OCI-LY1 (cell line): ENCODE measurements at regions not wholly inside any gene's neighbourhood (a gene's known extent, or its start where the extent isn't known, plus 50 kb on each side); places are given as distances from the start of the nearest gene placed in this dataset.

Source experiments
- H2AFZ ChIP-seq: fragments of 200-600 bp; sonication (generic), shearing (Covaris generic); 2 replicates; pipeline ENCODE4 v1.6.0; 2014; ENCODE audit warnings: antibody characterized with exemption, mild to moderate bottlenecking, low read length
- H3F3A ChIP-seq: fragments of 200-600 bp; sonication (generic), shearing (Covaris generic); 2 replicates; pipeline ENCODE4 v1.6.0; 2014; ENCODE audit warnings: mild to moderate bottlenecking, antibody characterized with exemption, low read length, moderate library complexity; ENCODE audit not compliant: insufficient read depth
- H3K27ac ChIP-seq: fragments of 200-600 bp; sonication (generic); 2 replicates; pipeline ENCODE4 v1.5.1; 2014; ENCODE audit warnings: low read length, mixed run types, mild to moderate bottlenecking, low read depth; ENCODE audit not compliant: poor library complexity, severe bottlenecking
- H3K27me3 ChIP-seq: fragments of 200-600 bp; sonication (generic); 2 replicates; pipeline ENCODE4 v1.6.0; 2014; ENCODE audit warnings: antibody characterized with exemption, mild to moderate bottlenecking, low read length, moderate library complexity; ENCODE audit not compliant: insufficient read depth
- H3K36me3 ChIP-seq: fragments of 200-600 bp; sonication (generic); 2 replicates; pipeline ENCODE4 v1.6.1; 2014; ENCODE audit warnings: mild to moderate bottlenecking, antibody characterized with exemption, low read length, moderate library complexity, mixed read lengths; ENCODE audit not compliant: insufficient read depth
- H3K4me1 ChIP-seq: fragments of 200-600 bp; sonication (generic); 2 replicates; pipeline ENCODE4 v1.5.1; 2014; ENCODE audit warnings: mild to moderate bottlenecking, low read length, moderate library complexity; ENCODE audit not compliant: insufficient read depth, severe bottlenecking
- H3K4me2 ChIP-seq: fragments of 200-600 bp; sonication (generic), shearing (Covaris generic); 2 replicates; pipeline ENCODE4 v1.6.1; 2014; ENCODE audit warnings: low read length
- H3K4me3 ChIP-seq: fragments of 200-600 bp; sonication (generic); 2 replicates; pipeline ENCODE4 v1.5.1; 2014; ENCODE audit warnings: low read length, low read depth, mild to moderate bottlenecking, mixed read lengths; ENCODE audit not compliant: poor library complexity, severe bottlenecking
- H3K79me2 ChIP-seq: fragments of 200-600 bp; shearing (Covaris generic); 2 replicates; pipeline ENCODE4 v1.6.1; 2016; ENCODE audit warnings: mixed run types, low read length, mixed read lengths; ENCODE audit not compliant: insufficient read depth
- H3K9ac ChIP-seq: fragments of 200-600 bp; sonication (generic), shearing (Covaris generic); 2 replicates; pipeline ENCODE4 v1.6.1; 2014; ENCODE audit warnings: mild to moderate bottlenecking, low read length, mixed read lengths
- H3K9me2 ChIP-seq: fragments of 200-600 bp; sonication (generic), shearing (Covaris generic); 2 replicates; pipeline ENCODE4 v1.6.1; 2014; ENCODE audit warnings: low read depth, mild to moderate bottlenecking, low read length, mixed read lengths
- H3K9me3 ChIP-seq: fragments of 200-600 bp; shearing (Covaris generic); 2 replicates; pipeline ENCODE4 v1.6.1; 2014; ENCODE audit warnings: low read length, mixed read lengths
- H4K20me1 ChIP-seq: fragments of 200-600 bp; sonication (generic), shearing (Covaris generic); 2 replicates; pipeline ENCODE4 v1.6.0; 2016; ENCODE audit warnings: mild to moderate bottlenecking, low read length; ENCODE audit not compliant: insufficient read depth
- EZH2 ChIP-seq: fragments of 200-600 bp; sonication (generic), shearing (Covaris generic); IDR thresholded peaks from 2 replicates; pipeline ENCODE4 v1.8.0; 2017; ENCODE audit warnings: borderline replicate concordance, mixed run types, mild to moderate bottlenecking, antibody characterized with exemption, low read length, moderate library complexity, mixed read lengths
- TF ChIP-seq, protein P1 (sequence below): fragments of 200-600 bp; sonication (generic), shearing (Covaris generic); IDR thresholded peaks from 2 replicates; pipeline ENCODE4 v1.5.1; 2017; ENCODE audit warnings: mild to moderate bottlenecking, antibody characterized with exemption, low read length, moderate library complexity, mixed read lengths

DNA sequence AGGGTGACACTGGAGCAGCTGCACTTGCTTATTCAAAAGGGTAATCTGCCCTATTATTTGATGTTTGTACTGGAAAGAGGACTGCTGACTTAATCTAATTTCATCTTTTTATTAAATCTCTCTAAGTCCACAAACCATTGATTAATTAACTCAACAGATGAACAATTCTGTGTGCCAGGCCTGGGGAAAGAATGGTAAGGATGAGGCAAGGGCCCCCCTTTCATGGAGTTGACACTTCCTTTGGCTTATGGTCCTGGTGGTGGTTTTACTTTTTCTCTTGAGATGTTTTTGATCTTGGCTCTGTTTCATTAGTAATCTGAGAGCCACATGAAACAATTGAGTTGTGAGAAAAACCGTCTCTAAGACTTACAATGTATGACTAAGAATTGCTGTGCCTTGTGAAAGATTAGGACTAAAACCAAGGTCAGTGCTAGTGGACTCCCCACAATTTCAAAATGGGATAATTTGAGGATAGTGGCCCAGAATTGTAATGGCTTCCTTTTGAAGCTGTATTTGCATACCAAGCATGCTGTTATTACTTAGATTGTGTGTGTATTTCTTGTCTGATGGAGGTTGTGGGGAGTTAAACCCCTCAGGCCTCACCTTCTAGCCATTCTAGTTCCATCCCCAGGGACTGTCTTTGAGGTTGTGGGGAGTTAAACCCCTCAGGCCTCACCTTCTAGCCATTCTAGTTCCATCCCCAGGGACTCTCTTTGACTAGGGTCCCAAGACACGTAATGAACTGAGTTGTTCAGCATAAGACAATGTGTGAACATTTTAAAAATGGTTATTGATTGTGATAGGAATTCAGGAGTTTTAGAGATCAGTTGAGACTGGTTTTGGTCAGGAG is 52.5 kb upstream of the EVL start:
- no peak overlapping the region for H3K27ac ChIP-seq
- H3K9me3 ChIP-seq = no peaks in the 10 kb centered on the region
- no peaks in the 10 kb centered on the region for H4K20me1 ChIP-seq
- no peaks in the 10 kb centered on the region for H3K79me2 ChIP-seq
- H3F3A ChIP-seq = no peaks in the 10 kb centered on the region
- H2AFZ ChIP-seq = no peak overlapping the region
- H3K4me3 ChIP-seq = no peak overlapping the region
- no peaks in the 10 kb centered on the region for H3K9me2 ChIP-seq
- no peaks in the 10 kb centered on the region for H3K4me1 ChIP-seq
- no peak overlapping the region for H3K4me2 ChIP-seq
- H3K27me3 ChIP-seq = no peaks in the 10 kb centered on the region
- TF ChIP-seq, protein P1, sequence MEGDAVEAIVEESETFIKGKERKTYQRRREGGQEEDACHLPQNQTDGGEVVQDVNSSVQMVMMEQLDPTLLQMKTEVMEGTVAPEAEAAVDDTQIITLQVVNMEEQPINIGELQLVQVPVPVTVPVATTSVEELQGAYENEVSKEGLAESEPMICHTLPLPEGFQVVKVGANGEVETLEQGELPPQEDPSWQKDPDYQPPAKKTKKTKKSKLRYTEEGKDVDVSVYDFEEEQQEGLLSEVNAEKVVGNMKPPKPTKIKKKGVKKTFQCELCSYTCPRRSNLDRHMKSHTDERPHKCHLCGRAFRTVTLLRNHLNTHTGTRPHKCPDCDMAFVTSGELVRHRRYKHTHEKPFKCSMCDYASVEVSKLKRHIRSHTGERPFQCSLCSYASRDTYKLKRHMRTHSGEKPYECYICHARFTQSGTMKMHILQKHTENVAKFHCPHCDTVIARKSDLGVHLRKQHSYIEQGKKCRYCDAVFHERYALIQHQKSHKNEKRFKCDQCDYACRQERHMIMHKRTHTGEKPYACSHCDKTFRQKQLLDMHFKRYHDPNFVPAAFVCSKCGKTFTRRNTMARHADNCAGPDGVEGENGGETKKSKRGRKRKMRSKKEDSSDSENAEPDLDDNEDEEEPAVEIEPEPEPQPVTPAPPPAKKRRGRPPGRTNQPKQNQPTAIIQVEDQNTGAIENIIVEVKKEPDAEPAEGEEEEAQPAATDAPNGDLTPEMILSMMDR = no peak
- TF ChIP-seq EZH2 = no peak
- H3K36me3 ChIP-seq = no peaks in the 10 kb centered on the region
- H3K9ac ChIP-seq = no peak overlapping the region

DNA sequence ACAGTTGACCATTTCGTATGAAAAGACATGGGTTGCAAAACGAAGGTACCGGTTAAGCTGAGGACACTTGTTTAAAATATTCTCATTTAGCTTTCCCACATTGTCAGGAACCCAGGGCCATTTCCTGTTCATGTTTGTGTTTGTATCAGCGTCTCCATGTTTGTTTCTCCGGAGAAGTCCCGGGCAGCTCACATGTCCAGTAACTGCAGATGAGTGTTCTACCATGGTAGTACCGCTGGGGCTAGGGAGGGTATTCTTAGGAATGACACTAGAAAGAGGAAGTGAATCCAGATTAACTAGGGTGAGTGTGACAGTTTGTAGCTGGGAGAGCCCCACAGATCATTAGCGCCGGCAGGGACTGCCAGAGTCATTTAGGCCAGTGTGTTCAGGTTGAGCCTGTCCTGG is 50.0 kb upstream of the EVL start:
- Histone ChIP-seq H3K4me3 (no peak overlapping the region), H2AFZ (no peak overlapping the region), H3K9me2 (no peaks in the 10 kb centered on the region), H3F3A (no peaks in the 10 kb centered on the region), H3K36me3 (no peaks in the 10 kb centered on the region), H3K9ac (no peak overlapping the region), H3K27ac (no peak overlapping the region), H3K4me1 (no peaks in the 10 kb centered on the region), H3K4me2 (no peak overlapping the region), H3K27me3 (no peaks in the 10 kb centered on the region), H3K9me3 (no peaks in the 10 kb centered on the region), H4K20me1 (no peaks in the 10 kb centered on the region), H3K79me2 (no peaks in the 10 kb centered on the region)
- no peak for TF ChIP-seq EZH2
- TF ChIP-seq, protein P1 = no peak
